ENCODE measurements at regions not wholly inside any gene's neighbourhood (a gene's known extent, or its start where the extent isn't known, plus 50 kb on each side); places are given as distances from the start of the nearest gene placed in this dataset.

DNA sequence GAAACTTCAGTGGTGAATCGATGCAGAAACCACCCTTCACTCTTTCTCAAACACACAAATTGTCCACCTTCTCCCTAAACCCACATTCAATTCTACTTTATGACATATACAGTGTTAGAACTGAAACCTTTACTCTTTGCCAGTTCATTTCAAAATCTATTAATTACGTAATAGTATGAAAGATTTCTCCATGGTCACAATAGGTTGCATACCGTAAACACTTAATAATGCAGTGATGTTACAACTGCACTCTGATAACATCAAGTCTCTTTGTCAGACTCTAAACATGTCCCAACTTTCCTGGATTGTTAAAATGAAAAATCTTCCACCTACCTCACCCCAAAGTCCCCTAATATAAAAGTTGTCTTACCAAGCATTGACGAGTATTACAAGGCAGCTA lies 111.8 kb upstream of the PROK2 start (continued):
- TF ChIP-seq, protein P1, sequence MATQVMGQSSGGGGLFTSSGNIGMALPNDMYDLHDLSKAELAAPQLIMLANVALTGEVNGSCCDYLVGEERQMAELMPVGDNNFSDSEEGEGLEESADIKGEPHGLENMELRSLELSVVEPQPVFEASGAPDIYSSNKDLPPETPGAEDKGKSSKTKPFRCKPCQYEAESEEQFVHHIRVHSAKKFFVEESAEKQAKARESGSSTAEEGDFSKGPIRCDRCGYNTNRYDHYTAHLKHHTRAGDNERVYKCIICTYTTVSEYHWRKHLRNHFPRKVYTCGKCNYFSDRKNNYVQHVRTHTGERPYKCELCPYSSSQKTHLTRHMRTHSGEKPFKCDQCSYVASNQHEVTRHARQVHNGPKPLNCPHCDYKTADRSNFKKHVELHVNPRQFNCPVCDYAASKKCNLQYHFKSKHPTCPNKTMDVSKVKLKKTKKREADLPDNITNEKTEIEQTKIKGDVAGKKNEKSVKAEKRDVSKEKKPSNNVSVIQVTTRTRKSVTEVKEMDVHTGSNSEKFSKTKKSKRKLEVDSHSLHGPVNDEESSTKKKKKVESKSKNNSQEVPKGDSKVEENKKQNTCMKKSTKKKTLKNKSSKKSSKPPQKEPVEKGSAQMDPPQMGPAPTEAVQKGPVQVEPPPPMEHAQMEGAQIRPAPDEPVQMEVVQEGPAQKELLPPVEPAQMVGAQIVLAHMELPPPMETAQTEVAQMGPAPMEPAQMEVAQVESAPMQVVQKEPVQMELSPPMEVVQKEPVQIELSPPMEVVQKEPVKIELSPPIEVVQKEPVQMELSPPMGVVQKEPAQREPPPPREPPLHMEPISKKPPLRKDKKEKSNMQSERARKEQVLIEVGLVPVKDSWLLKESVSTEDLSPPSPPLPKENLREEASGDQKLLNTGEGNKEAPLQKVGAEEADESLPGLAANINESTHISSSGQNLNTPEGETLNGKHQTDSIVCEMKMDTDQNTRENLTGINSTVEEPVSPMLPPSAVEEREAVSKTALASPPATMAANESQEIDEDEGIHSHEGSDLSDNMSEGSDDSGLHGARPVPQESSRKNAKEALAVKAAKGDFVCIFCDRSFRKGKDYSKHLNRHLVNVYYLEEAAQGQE (IDR thresholded peaks at IDR 0.05; ENCODE audit: low read depth, low read length): no peak
- no peak for TF ChIP-seq RXRA (IDR thresholded peaks at IDR 0.05; ENCODE audit: borderline replicate concordance, low read depth)
- TF ChIP-seq, protein P2, sequence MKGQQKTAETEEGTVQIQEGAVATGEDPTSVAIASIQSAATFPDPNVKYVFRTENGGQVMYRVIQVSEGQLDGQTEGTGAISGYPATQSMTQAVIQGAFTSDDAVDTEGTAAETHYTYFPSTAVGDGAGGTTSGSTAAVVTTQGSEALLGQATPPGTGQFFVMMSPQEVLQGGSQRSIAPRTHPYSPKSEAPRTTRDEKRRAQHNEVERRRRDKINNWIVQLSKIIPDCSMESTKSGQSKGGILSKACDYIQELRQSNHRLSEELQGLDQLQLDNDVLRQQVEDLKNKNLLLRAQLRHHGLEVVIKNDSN (IDR thresholded peaks at IDR 0.05; ENCODE audit: borderline replicate concordance, low read depth): no peak
- TF ChIP-seq, protein P3, sequence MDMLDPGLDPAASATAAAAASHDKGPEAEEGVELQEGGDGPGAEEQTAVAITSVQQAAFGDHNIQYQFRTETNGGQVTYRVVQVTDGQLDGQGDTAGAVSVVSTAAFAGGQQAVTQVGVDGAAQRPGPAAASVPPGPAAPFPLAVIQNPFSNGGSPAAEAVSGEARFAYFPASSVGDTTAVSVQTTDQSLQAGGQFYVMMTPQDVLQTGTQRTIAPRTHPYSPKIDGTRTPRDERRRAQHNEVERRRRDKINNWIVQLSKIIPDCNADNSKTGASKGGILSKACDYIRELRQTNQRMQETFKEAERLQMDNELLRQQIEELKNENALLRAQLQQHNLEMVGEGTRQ (IDR thresholded peaks at IDR 0.05; ENCODE audit: borderline replicate concordance, low read depth, low read length): no peak

DNA sequence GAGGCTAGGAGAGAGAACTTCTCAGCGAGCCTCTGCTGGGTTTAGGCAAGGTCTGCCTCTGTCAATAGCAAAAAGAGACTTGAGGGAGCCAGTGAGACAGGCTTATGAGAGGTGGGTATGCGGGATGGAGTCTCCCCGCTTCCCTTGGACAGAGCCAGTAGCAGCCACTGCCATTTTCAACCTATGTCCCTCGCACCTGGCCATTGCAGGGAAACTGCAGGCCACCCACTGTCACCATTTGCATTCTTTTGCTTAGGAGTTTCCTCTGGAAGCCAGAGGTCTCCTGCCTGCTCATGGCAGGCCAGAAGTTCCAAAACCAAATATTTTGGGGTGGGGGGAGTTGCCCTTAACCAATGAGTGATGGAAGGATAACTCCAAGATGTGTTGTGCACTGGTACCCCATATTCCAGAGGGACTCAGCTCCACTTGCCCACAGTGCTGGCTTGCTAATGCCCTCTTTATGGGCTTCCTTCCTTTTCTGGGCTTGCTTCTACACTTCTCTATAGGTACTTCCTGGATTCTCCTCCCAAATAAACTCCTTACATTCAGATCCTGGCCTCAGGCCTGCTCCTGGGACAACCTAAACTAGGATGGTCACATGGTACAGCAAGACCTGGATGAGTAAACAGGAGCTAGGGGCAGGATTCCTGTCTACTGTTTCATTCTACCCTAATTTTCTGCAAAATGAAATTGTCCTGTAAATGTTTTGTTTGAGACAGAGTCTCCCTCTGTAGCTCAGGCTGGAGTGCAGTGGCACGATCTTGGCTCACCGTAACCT lies 108.9 kb upstream of the PROK2 start:
- H3K27ac ChIP-seq (ENCODE audit: low read depth in 2 of 2, low read length in 1 of 2): no peak overlapping the region
- H3K36me3 ChIP-seq (replicated peaks in 1 of 2; ENCODE audit: control insufficient read depth in 1 of 2, insufficient read depth in 2 of 2, low read length in 1 of 2): no peaks in the 10 kb centered on the region
- H3K9me3 ChIP-seq: no peaks in the 10 kb centered on the region
- H2AFZ ChIP-seq (ENCODE audit: low read depth): no peak overlapping the region
- H3K4me3 ChIP-seq (ENCODE audit: low read depth in 2 of 2, low read length in 1 of 2): no peak overlapping the region
- POLR2A ChIA-PET: no interaction called here
- no peak overlapping the region for H3K9ac ChIP-seq
- no peaks in the 10 kb centered on the region for H3K9me2 ChIP-seq
- DNase-seq: no peak
- no peaks in the 10 kb centered on the region for H3K27me3 ChIP-seq (ENCODE audit: insufficient read depth)
- 74% methylated on average over 5 of the region's 6 CpGs for WGBS (ENCODE audit: low lambda C conversion rate)
- CTCF ChIA-PET: interaction anchor here (0.6 to 5.4 kb wide), 4 partner anchors 15 to 384 kb away, joined by 3 to 44 read pairs (median 6); no protein-coding TSS in a partner anchor
- H3F3A ChIP-seq (replicated peaks; ENCODE audit: insufficient read depth): no peaks in the 10 kb centered on the region
- no peaks in the 10 kb centered on the region for H4K20me1 ChIP-seq (ENCODE audit: insufficient read depth)
- H3K79me2 ChIP-seq (ENCODE audit: insufficient read depth): no peaks in the 10 kb centered on the region
- H3K4me1 ChIP-seq (ENCODE audit: control insufficient read depth in 1 of 2, insufficient read depth in 2 of 2, low read depth in 1 of 2, low read length in 1 of 2): no peaks in the 10 kb centered on the region; a peak in 1 of 4 replicates
- H3K4me2 ChIP-seq: no peak overlapping the region
- TF ChIP-seq RFX5 (IDR thresholded peaks at IDR 0.05; ENCODE audit: low read length) (no peak), RXRA (IDR thresholded peaks at IDR 0.05; ENCODE audit: borderline replicate concordance, low read depth) (no peak), EZH2phosphoT487 (IDR thresholded peaks at IDR 0.05; ENCODE audit: borderline replicate concordance, low read depth) (no peak), NFIC (IDR thresholded peaks at IDR 0.05; ENCODE audit: borderline replicate concordance) (no peak), RCOR1 (IDR thresholded peaks at IDR 0.05; ENCODE audit: low read length) (no peak)
- TF ChIP-seq, protein P2 (IDR thresholded peaks at IDR 0.05; ENCODE audit: borderline replicate concordance, low read depth): no peak
- TF ChIP-seq, protein P4, sequence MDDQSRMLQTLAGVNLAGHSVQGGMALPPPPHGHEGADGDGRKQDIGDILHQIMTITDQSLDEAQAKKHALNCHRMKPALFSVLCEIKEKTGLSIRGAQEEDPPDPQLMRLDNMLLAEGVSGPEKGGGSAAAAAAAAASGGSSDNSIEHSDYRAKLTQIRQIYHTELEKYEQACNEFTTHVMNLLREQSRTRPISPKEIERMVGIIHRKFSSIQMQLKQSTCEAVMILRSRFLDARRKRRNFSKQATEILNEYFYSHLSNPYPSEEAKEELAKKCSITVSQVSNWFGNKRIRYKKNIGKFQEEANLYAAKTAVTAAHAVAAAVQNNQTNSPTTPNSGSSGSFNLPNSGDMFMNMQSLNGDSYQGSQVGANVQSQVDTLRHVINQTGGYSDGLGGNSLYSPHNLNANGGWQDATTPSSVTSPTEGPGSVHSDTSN (IDR thresholded peaks at IDR 0.05): no peak
- TF ChIP-seq, protein P1 (IDR thresholded peaks at IDR 0.05; ENCODE audit: low read depth, low read length): no peak
- TF ChIP-seq, protein P5, sequence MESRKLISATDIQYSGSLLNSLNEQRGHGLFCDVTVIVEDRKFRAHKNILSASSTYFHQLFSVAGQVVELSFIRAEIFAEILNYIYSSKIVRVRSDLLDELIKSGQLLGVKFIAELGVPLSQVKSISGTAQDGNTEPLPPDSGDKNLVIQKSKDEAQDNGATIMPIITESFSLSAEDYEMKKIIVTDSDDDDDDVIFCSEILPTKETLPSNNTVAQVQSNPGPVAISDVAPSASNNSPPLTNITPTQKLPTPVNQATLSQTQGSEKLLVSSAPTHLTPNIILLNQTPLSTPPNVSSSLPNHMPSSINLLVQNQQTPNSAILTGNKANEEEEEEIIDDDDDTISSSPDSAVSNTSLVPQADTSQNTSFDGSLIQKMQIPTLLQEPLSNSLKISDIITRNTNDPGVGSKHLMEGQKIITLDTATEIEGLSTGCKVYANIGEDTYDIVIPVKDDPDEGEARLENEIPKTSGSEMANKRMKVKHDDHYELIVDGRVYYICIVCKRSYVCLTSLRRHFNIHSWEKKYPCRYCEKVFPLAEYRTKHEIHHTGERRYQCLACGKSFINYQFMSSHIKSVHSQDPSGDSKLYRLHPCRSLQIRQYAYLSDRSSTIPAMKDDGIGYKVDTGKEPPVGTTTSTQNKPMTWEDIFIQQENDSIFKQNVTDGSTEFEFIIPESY (IDR thresholded peaks at IDR 0.05; ENCODE audit: borderline replicate concordance, low read depth): no peak
- TF ChIP-seq, protein P6, sequence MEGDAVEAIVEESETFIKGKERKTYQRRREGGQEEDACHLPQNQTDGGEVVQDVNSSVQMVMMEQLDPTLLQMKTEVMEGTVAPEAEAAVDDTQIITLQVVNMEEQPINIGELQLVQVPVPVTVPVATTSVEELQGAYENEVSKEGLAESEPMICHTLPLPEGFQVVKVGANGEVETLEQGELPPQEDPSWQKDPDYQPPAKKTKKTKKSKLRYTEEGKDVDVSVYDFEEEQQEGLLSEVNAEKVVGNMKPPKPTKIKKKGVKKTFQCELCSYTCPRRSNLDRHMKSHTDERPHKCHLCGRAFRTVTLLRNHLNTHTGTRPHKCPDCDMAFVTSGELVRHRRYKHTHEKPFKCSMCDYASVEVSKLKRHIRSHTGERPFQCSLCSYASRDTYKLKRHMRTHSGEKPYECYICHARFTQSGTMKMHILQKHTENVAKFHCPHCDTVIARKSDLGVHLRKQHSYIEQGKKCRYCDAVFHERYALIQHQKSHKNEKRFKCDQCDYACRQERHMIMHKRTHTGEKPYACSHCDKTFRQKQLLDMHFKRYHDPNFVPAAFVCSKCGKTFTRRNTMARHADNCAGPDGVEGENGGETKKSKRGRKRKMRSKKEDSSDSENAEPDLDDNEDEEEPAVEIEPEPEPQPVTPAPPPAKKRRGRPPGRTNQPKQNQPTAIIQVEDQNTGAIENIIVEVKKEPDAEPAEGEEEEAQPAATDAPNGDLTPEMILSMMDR (IDR thresholded peaks at IDR 0.05): no peak
